Smooth muscle cell (in vitro differentiated cells): ENCODE measurements at regions not wholly inside any gene's neighbourhood (a gene's known extent, or its start where the extent isn't known, plus 50 kb on each side); places are given as distances from the start of the nearest gene placed in this dataset.

Experiments used
- DNase-seq: peaks from one replicate; lab custom pipeline; 2025; ENCODE audit not compliant: unreplicated experiment; lab: John Stamatoyannopoulos, UW
- H2AFZ ChIP-seq: fragments of 200-600 bp; sonication (generic); 2 replicates; pipeline ENCODE4 v1.6.0; 2016; ENCODE audit warnings: antibody characterized with exemption, low read depth, mild to moderate bottlenecking
- H3F3A ChIP-seq: fragments of 200-600 bp; sonication (generic); 2 replicates; pipeline ENCODE4 v1.6.0; 2017; ENCODE audit warnings: antibody characterized with exemption, low read depth
- H3K27ac ChIP-seq: fragments of 200-600 bp; sonication (generic); 2 replicates; pipeline ENCODE4 v1.5.1; 2016; ENCODE audit warnings: low read depth, mild to moderate bottlenecking
- H3K27me3 ChIP-seq: fragments of 200-600 bp; sonication (generic); 2 replicates; pipeline ENCODE4 v1.6.1; 2016; ENCODE audit warnings: low read depth, mild to moderate bottlenecking
- H3K36me3 ChIP-seq: fragments of 200-600 bp; sonication (generic); 2 replicates; pipeline ENCODE4 v1.5.1; 2016; ENCODE audit warnings: low read depth
- H3K4me1 ChIP-seq: fragments of 200-600 bp; sonication (generic); 2 replicates; pipeline ENCODE4 v1.5.1; 2016; ENCODE audit warnings: low read depth
- H3K4me2 ChIP-seq: fragments of 200-600 bp; sonication (generic); 2 replicates; pipeline ENCODE4 v1.6.0; 2016; ENCODE audit warnings: mild to moderate bottlenecking
- H3K4me3 ChIP-seq: fragments of 200-600 bp; sonication (generic); 2 replicates; pipeline ENCODE4 v1.5.1; 2016; ENCODE audit warnings: mild to moderate bottlenecking
- H3K79me2 ChIP-seq: fragments of 200-600 bp; sonication (generic); 2 replicates; pipeline ENCODE4 v1.6.0; 2016; ENCODE audit warnings: low read depth, mild to moderate bottlenecking
- H3K9ac ChIP-seq: fragments of 200-600 bp; sonication (generic); 2 replicates; pipeline ENCODE4 v1.6.0; 2016; ENCODE audit warnings: low read depth
- H3K9me3 ChIP-seq: fragments of 200-600 bp; sonication (generic); replicated peaks from 2 replicates; pipeline ENCODE4 v1.5.1; 2016; ENCODE audit warnings: low read depth
- H4K20me1 ChIP-seq: fragments of 200-600 bp; sonication (generic); 2 replicates; pipeline ENCODE4 v1.6.0; 2016; ENCODE audit warnings: low read depth
- WGBS: methylation state at CpG from one replicate; pipeline ENCODE4 v1.1.7; 2016; ENCODE audit warnings: low lambda C conversion rate; 5-methylcytosine and 5-hydroxymethylcytosine counted together
- TF ChIP-seq, protein P1 (sequence below): fragments of 200-600 bp; sonication (generic); IDR thresholded peaks from 2 replicates; pipeline ENCODE4 v1.5.1; 2017; ENCODE audit warnings: borderline replicate concordance, mild to moderate bottlenecking, antibody characterized with exemption; ENCODE audit not compliant: insufficient read depth, poor library complexity, severe bottlenecking

DNA sequence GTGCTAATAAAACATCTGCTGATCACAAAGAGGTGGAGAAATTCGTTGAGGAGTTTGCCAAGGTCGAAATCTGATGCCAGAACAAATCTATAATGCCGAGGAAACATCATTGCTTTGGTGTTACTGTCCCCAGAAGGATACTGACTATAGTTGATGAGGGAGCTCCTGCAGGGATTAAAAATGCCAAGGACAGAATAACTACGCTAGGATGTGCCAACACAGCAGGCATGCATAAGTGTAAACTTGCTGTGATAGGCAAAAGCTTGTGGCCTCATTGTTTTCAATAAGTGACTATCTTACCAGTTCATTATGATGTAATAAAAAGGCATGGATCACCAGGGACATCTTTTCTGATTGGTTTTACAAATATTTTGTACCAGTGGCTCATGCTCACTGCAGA is 66.8 kb upstream of the ADCY2 start:
- Histone ChIP-seq H3K4me1 (no peaks in the 10 kb centered on the region), H3K4me3 (no peak overlapping the region), H3K4me2 (no peak overlapping the region), H3K9ac (no peak overlapping the region), H2AFZ (no peak overlapping the region), H3K9me3 (no peaks in the 10 kb centered on the region), H3K27ac (peak overlapping the region; percentile 13), H3K36me3 (no peaks in the 10 kb centered on the region), H4K20me1 (no peaks in the 10 kb centered on the region), H3F3A (no peaks in the 10 kb centered on the region), H3K79me2 (no peaks in the 10 kb centered on the region), H3K27me3 (no peaks in the 10 kb centered on the region)
- TF ChIP-seq, protein P1, sequence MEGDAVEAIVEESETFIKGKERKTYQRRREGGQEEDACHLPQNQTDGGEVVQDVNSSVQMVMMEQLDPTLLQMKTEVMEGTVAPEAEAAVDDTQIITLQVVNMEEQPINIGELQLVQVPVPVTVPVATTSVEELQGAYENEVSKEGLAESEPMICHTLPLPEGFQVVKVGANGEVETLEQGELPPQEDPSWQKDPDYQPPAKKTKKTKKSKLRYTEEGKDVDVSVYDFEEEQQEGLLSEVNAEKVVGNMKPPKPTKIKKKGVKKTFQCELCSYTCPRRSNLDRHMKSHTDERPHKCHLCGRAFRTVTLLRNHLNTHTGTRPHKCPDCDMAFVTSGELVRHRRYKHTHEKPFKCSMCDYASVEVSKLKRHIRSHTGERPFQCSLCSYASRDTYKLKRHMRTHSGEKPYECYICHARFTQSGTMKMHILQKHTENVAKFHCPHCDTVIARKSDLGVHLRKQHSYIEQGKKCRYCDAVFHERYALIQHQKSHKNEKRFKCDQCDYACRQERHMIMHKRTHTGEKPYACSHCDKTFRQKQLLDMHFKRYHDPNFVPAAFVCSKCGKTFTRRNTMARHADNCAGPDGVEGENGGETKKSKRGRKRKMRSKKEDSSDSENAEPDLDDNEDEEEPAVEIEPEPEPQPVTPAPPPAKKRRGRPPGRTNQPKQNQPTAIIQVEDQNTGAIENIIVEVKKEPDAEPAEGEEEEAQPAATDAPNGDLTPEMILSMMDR, result no peak
- DNase-seq, result no peak
- WGBS, result 84% methylated on average over 4 of the region's 4 CpGs

DNA sequence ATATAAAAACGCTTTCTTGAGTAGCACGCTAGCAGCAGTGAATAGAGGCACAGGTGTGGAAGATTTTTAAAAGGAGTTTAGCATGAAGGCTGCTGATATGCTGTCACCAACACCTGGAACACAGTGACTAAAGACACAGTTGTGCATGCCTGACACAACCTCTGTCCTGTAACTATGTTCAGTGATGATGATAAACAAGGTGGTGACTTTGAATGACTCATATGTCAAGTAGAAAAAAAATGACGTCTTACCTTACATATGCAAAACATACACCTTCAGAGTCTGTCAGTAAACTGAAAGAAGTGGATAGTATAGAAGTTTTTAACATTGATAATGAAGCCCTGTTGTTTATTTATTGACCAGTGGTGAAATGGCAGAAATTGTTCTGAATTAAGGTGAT is 66.2 kb upstream of the ADCY2 start:
- Histone ChIP-seq H3K27ac (peak overlapping the region; percentile 20), H3K9me3 (no peaks in the 10 kb centered on the region), H4K20me1 (no peaks in the 10 kb centered on the region), H2AFZ (no peak overlapping the region), H3K36me3 (no peaks in the 10 kb centered on the region), H3K9ac (peak overlapping the region; percentile 27), H3F3A (no peaks in the 10 kb centered on the region), H3K27me3 (no peaks in the 10 kb centered on the region), H3K4me1 (no peaks in the 10 kb centered on the region), H3K79me2 (no peaks in the 10 kb centered on the region), H3K4me3 (no peak overlapping the region), H3K4me2 (no peak overlapping the region)
- WGBS, result 77% methylated on average over 3 of the region's 3 CpGs
- DNase-seq, result no peak
- TF ChIP-seq, protein P1, result no peak

DNA sequence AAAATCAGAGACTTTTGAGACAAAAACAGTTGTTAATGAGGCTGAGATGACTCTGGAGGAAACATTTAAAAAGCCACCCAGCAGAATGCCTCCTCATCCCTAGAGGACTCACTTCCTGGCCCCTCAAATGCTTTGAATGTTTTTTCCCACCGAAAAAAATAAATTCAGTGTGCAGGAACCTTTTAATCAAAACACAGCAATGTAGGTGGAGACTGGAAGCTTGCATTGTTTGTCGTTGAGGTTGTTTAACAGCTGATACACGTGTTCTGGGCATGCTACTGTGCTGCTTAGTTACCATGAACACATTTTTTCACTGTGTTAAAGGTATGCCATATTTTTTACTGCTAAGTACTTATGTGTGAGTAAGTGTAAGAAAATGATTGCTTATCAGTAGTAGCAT is 65.7 kb upstream of the ADCY2 start:
- Histone ChIP-seq H4K20me1 (no peaks in the 10 kb centered on the region), H3K27me3 (no peaks in the 10 kb centered on the region), H3K27ac (peak overlapping the region; percentile 20), H3K9me3 (no peaks in the 10 kb centered on the region), H3K79me2 (no peaks in the 10 kb centered on the region), H3K4me3 (no peak overlapping the region), H3K4me1 (no peaks in the 10 kb centered on the region), H2AFZ (no peak overlapping the region), H3F3A (no peaks in the 10 kb centered on the region), H3K4me2 (no peak overlapping the region), H3K9ac (peak overlapping the region; percentile 27), H3K36me3 (no peaks in the 10 kb centered on the region)
- TF ChIP-seq, protein P1, result no peak
- no peak for DNase-seq
- 53% methylated on average over 3 of the region's 3 CpGs for WGBS

DNA sequence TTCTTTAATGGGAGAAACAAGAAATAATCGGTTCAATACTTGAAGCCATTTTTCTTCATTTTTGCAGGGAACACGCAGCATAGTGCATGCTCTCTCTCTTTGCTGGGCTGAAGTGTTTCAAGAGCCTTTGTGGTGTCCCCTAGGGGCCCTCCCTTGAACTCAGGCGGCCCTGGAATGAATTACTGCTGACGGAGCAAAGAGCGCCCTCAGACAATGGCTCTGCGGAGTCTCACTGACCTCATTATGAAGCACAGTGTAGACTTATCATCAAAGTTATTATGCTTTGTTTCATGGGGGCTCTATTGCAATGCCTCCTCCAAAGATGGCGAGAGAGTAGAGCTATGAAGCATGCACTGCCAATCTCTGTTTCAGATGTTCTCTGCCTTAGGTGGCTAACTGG is 64.8 kb upstream of the ADCY2 start:
- no peak overlapping the region for H2AFZ ChIP-seq
- H3K4me2 ChIP-seq, result no peak overlapping the region
- WGBS, result 79% methylated on average over 7 of the region's 7 CpGs
- no peak for DNase-seq
- no peak overlapping the region for H3K4me3 ChIP-seq
- no peak overlapping the region for H3K27ac ChIP-seq
- TF ChIP-seq, protein P1, result no peak
- no peak overlapping the region for H3K9ac ChIP-seq
- H3F3A ChIP-seq, result no peaks in the 10 kb centered on the region
- no peaks in the 10 kb centered on the region for H3K36me3 ChIP-seq
- H3K4me1 ChIP-seq, result no peaks in the 10 kb centered on the region
- H3K27me3 ChIP-seq, result no peaks in the 10 kb centered on the region
- no peaks in the 10 kb centered on the region for H4K20me1 ChIP-seq
- no peaks in the 10 kb centered on the region for H3K79me2 ChIP-seq
- H3K9me3 ChIP-seq, result no peaks in the 10 kb centered on the region
